HG02588 (cell line): ENCODE measurements at regions not wholly inside any gene's neighbourhood (a gene's known extent, or its start where the extent isn't known, plus 50 kb on each side); places are given as distances from the start of the nearest gene placed in this dataset.
"Not testable (repeated sequence)": the region's sequence is repeated elsewhere in the genome, so short reads cannot be mapped to it uniquely, and the experiment has no call there.

Source experiments
- ATAC-seq: cut with Tn5 transposase; IDR thresholded peaks from one replicate; pipeline ENCODE4 v1.9.1; 2021; ENCODE audit warnings: mild to moderate bottlenecking, moderate library complexity; ENCODE audit not compliant: unreplicated experiment

DNA sequence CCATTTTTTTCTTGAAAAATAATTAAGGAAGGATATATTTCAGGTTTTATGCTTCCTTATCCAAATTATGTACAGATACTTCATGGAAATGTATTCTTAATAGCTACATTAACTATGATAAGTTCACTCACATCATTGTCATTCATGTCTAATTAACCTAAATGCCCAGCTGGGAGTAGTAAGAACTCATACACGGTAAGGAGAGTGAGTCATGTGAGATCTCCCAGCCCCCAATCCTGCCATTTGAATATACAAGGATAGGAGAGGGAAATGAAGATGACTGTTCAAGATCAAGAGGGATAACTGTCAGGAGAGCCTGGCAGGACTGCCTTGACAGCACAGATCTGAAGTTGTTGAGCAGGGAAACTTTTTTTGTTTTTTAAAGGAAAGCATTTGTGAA, 343.4 kb upstream of the USP15 start:
- no peak for ATAC-seq

DNA sequence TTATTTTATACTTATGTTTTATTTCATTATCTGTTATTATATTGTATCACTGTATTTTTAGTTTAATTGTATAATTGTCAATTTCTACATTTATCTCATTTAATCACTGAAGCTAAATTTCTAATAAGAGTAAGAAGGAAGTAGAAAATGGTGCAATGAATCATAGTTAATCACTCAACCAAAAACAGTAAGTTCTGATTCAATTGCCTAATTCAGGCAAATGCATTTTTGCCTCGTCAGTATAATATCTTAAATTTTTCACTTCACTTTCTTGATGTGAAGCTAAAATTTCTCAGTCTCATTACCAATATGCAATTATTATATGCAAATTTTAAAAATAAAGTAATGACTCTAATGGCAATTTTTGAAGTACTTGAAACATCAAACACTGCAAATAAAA, 340.5 kb upstream of the USP15 start:
- ATAC-seq, result no peak

DNA sequence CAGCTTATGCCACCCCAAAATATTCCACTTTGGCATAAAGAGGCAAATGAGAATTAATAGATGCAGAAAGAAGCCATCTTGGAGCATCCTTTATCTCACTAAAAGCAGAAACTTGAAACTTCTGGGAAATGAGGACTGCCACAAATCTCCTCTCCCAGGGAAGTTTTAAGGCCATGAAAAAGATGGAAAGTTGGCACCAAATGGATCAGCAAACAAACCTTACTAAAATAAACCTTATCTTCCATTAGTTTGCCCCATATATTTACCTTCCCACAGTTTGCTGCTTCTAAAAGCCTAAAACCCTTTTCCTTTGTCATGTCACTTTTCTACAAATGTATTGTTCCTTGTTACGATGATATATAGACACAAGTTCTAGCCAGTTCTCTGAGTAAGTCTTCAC, 340.0 kb upstream of the USP15 start:
- ATAC-seq, result no peak

DNA sequence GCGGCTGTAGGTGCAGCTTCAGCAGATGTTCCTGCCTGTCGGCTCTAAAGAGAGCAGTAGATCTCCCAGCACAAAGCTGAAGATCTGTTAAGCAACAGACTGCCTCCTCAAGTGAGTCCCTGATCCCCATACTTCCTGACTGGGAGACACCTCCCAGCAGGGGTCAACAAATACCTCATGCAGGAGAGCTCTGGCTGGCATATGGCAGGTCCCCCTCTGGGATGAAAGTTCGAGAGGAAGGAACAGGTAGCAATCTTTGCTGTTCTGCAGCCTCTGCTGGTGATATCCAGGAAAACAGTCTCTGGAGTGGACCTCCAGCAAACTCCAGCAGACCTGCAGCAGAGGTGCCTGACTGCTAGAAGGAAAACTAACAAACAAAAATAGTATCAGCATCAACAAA, 337.1 kb upstream of the USP15 start:
- no peak for ATAC-seq

DNA sequence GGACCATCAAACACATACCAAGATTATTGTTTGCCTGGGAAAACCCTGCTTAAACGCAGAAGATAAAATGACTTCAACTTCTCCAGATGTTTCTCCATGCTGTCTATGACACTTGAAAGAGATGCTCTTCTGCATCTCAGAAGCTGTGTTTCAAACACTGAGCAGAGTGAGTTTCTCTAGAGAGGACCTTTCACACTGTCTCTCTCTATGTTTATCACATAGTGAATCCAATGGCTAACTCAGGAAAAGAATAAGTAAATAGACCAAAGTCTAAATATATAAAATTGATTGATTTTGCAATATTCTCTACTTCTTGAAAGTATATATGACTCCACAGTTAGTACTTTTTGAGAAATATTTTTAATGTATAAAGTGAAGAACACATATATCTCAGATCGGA, 325.6 kb upstream of the USP15 start:
- ATAC-seq, result no peak

DNA sequence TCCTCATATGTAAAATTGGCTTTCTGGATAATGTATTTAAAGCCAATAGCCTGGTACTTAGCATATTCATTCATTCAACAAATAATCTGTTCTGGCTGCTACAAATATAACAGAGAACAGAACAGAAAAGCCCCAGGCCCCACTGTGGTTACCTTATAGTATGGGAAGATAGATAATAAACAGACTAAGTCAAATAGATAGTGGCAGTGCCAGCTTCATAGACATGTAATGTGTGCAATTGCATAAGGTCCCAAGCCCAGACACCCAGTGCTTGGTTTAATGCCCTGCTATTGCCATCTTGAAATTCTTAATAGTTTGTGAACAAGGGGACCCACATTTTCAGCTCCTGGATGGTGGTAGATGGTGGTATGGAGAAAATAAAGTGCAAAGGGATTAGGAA, 320.2 kb upstream of the USP15 start:
- no peak for ATAC-seq

DNA sequence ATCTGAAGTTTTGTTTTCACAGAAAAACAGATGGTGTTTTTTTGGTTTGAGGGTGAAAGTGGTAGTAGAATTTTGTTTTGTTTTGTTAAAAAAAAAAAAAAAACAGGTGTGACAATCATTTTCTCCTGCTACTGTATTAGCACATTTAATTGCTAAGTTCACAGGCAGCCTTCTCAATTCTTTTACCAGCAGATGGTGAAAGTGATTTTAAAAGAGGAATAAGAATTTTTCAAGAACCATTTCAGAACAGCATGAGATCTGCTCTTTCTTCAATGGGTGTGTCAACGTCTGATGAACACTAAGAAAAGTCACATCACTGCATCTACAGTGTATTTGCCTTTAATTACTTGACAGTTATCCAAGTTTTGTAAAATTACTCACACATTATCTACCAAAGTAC, 303.7 kb upstream of the USP15 start:
- no peak for ATAC-seq

DNA sequence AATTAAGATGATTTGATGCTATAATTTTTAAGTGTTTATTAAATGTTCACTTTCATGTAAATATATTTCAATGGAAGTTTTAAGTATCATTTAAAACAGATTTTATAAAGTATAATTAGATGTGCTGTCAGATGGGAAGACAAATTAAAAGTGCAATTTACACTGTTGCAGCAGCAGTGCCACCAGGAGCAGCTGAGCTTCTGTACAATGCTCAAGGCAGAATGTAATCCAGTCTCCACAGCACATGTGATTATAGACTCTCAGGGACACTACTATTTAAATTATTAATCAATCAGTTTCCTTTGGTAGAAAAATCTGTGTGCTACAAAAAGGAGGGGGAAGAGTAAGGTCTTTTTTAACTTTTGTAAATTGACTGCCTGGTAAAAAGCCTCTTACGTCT, 285.7 kb upstream of the USP15 start:
- ATAC-seq, result no peak

DNA sequence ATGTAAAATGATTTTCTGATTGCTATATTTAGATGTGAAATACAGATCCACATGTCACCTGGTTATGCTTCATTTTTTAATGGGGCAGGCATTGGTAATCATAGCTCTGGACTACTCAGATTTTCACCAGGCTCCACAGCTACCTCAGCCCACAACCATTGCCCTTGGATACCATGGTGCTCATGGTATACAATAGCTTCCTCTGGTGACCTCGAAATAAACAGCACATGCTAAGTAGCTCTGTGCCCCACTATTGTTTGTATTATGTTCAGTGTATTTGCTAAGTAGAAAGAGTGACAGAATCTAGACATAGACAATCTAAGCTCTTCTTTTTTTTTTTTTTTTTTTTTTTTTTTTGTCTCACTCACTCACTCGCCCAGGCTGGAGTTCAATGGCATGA, 274.4 kb upstream of the USP15 start:
- no peak for ATAC-seq

DNA sequence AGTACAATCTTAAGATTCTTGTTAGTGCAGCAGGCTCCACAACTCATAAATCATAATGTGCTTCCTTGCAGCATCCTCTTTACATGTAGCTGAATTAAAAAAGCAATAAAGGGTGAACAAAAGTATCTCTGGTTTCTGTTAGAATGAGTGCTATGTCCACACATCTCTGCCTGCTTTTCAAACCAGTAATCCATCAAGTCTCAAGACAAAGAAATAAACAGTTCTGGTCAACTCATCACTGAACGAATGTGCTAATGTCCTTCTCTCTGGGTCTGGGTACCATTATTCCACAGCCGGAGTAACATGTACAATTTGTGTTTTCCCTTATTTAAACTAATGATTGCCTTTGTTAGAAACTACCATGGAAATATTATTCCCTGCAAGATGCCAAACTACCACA, 273.0 kb upstream of the USP15 start:
- no peak for ATAC-seq

DNA sequence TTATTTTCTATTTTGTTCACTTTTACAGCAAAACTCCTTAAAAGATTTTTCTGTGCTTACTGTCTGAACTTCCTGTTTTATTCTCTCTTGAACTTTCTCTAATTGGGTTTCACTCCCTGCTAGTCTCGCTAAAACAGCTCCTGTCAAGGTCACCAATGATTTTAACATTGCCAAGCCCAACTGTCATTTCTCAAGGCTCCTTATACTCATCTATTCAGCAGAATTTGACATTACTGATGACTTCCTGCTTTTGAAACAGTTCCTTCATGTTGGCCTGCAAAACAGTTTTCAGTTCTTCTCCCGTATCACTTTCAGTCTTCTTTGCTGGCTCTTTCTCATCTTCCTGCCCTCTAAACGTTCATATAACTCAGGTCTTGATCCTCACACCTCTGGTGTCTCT, 268.5 kb upstream of the USP15 start:
- ATAC-seq, result no peak

DNA sequence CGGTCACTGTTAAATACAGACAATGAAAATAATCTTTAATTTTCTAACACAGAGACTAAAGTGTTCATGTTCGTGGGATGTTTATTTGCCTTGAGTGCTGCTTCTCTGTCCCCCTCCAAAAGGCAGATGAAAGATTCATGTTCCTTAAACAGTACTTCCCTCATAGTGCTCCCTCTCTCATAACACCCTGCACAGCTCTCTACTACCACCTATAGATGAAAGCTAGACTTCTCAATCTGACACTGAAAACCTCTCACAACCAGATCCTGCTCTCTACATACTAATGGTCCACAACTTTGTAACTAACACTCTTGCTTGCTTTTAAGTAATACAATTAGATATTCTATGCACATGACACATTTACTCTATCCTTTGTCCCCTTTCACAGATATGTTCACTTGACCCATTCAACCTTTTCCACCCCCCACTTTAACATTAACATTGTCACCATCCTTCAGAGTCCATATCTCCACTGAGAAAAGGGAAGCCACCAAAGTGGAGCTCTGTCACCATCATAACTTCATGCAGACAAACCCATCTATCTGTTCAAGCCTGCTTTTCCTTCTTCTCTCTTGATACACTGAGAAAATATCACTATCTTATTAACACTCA, 266.4 kb upstream of the USP15 start:
- ATAC-seq, result no peak

DNA sequence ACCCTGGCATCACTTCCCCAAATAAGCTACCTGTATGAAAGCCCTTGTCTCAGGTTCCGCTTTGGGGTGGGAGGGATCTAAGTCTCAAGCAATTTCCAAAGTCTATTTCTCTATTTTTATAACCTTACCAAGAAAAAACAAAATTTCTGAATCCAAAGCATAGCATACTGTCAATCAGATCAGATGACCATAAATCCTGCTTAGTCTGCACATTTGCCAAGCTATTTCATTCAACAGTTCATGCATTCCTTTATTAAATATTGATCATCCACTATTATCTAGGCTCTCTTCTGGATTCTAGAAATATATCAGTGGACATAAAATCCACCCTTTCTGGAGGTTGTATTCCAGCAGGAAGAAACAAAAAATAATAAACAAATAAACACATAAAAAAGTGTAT, 263.5 kb upstream of the USP15 start:
- no peak for ATAC-seq

DNA sequence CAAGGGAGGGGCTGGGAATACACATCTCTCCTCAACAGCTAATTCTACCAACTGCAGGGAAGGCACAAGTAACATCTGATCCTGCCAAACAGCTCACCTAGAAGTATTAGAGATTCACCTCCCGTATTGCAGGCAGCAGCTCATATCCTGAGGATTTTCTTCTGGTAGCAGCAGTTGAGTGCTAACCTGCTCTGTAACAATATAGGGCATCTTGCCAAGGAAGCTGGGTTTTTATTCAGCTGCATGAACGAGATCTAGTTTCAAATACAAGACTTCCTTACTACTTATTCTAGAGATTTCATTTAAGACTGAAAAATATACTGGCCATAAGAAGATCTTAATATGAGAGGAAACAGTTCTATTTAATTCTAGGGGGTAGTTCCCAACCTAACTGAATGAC, 261.4 kb upstream of the USP15 start:
- ATAC-seq, result no peak

DNA sequence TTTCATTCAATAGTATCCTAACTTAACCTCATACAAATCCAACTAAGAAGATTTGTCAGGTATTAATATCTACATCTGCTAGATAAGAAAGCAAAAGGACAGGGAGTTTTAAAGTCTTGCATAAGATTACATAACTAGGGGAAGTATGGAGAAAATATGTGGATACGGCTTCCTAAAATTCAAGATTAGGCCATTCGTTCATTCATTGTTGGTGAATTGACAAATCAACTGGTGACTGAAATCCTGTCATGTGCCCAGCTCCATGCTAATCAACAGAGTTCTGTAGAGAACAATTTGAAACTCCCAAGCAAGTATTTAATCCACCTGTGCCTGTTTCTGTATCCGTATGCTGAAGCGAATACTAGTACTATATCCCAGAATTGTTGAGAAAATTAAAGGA, 260.9 kb upstream of the USP15 start:
- no peak for ATAC-seq

DNA sequence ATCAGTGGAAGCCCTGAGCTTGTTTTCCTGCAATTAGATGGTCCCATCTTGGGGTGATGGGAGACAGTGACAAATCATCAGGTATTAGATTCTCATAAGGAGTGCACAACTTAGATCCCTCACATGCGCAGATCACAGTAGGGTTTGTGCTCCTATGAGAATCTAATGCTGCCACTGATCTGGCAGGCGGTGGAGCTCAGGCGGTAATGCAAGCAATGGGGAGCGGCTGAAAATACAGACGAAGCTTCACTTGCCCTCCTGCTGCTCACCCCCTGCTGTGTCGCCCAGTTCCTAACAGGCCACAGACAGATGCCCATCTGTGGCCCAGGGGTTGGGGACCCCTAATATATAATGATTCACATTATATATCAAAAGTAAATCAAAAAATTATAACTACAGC, 258.8 kb upstream of the USP15 start:
- ATAC-seq, result no peak

DNA sequence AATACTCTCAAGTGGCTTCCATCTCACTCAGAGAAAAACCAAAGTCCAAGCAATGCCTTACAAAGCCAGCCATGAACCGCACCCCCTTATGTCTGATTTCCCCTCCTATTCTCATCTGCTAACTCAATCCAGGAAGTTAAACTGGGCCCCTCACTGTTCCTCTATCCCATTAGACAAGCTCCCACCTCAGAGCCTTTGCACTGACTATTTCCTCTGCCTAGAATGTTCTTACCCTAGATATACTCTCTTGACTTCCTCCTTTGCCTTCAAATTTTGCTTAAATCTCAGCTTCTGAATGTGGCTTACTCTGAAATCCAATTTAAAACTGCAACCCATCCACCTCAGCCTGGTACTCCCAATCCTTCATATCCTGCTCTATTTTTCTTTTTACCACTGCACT, 257.0 kb upstream of the USP15 start:
- ATAC-seq, result no peak

DNA sequence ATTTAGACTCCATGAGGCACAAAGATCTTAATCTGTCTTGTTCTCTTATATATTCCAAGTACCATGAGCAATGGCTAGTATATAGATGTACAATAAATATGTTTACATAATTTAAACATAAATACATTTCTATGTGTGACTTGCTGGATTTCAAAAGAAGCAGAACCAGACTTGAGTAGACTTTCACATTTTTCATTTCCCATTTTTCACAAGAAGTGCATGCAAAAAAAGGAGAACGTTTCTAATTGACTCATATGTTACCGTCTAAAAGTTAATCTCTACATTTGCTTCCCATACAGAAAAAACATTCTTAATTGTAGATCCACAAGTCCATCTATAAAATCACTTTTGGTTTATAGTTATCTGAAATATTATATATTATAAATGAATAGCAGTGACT, 256.5 kb upstream of the USP15 start:
- ATAC-seq, result no peak

DNA sequence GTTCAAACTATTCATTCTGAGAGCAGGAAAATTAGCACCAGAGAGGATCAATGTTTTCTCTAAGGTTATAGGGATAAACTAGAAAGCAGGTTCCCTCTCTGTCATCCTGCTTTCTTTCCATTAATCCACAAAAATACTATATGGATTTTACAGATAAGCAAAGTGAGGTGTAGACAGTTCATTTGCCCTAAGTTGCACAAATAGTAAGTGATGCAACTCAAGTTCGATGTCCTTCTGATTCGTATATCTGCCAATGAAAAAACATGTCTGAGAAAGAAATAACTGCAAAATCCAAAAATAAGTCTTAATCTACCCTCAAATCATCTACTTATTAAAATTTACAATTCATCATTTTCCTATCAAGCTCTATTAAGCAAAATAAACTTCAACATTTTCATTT, 254.6 kb upstream of the USP15 start:
- ATAC-seq, result no peak

DNA sequence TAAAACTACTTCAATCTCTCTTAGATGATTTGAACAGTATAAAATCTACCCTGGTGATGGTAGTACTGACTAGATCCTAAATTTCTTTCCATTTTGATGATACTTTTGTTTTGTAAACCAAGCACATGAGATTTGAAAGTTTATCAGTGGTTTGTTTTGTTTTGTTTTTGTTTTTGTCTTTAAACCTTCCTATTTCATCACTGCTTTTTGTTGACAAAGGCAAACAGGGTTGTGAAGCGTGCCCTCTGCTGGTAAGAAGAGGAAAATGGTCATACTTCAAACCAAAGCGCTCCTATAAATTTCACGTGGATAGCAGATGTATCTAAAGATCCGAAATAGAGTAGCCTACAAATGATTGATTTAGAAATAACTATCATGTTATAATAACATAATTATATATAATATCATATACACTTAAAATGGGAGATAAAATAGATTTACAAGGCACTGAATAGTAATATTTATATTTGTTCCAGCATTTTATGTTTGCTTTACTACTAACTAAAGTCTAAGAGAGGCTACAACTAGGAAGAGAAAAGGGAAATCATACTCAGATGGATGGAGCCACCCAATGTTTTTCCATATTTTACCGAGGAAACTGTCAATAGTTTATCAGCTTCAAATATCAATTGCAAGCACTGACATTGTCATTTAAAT, 254.0 kb upstream of the USP15 start:
- ATAC-seq, result no peak

DNA sequence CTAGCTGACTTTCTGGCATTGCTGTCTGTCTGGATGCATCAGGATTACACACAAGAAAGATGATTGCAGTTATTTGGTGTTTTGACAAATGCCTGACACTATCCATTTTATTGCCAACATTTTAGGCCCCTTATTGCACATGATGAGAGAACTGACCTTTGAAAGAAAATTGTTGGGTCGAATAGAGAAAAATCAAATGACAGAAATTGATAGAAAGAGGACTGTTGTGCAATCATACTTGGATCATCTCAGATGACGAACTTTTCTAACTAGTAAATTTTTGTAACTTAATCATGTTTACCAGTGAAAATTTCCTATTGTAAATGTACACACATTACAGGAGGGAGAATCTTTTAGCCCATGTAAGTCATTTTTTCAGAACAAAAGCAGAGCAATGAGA, 251.5 kb upstream of the USP15 start:
- no peak for ATAC-seq

DNA sequence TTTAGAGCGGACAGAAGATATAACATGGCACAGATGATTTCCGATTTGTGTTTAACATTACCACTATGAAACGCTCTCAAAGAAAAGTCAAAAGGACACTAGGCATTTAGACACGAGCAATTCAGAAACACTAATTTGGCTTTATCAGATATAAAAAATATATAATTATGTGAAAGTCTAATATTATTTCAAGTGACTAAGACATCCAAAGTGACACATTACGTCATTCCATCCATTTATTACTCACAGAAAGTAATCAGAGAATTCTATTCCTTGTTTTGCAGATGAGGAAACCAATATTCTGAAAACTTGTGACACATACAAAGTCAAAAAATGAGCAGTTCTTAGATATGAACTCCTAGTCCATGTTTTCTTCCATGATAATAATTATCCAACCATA, 250.8 kb upstream of the USP15 start:
- no peak for ATAC-seq

DNA sequence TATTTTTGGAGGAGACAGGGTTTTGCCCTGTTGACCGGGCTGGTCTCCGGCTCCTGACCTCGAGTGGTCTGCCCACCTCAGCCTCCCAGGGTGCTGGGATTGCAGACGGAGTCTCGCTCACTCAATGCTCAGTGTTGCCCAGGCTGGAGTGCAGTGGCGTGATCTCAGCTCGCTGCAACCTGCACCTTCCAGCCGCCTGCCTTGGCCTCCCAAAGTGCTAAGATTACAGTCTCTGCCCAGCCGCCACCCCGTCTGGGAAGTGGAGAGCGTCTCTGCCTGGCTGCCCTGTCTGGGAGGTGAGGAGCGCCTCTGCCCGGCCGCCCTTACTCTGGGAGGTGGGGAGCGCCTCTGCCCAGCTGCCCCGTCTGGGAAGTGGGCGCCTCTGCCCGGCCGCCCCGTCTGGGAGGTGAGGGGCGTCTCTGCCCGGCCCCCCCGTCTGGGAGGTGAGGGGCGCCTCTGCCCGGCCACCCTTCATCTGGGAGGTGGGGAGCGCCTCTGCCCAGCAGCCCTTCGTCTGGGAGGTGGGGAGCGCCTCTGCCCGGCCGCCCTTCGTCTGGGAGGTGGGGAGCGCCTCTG, 249.8 kb upstream of the USP15 start:
- ATAC-seq, result not testable (repeated sequence)
